Left ventricle myocardium inferior (tissue), 1 donor: ENCODE measurements at regions not wholly inside any gene's neighbourhood (a gene's known extent, or its start where the extent isn't known, plus 50 kb on each side); places are given as distances from the start of the nearest gene placed in this dataset.
"Not testable (repeated sequence)": the region's sequence is repeated elsewhere in the genome, so short reads cannot be mapped to it uniquely, and the experiment has no call there.

Experiments
- DNase-seq: peaks from one replicate; pipeline ENCODE4 v3.0.0-alpha.2; 2020
- H3K27ac ChIP-seq: fragments of 200-600 bp; replicated peaks from 2 replicates; pipeline ENCODE4 v1.8.0; 2021
- H3K27me3 ChIP-seq: fragments of 200-600 bp; 2 replicates; pipeline ENCODE4 v1.8.0; 2021; ENCODE audit warnings: low read depth
- H3K36me3 ChIP-seq: fragments of 200-600 bp; 2 replicates; pipeline ENCODE4 v1.8.0; 2021
- H3K4me1 ChIP-seq: fragments of 200-600 bp; 2 replicates; pipeline ENCODE4 v1.8.0; 2021
- H3K4me3 ChIP-seq: fragments of 200-600 bp; 2 replicates; pipeline ENCODE4 v1.8.0; 2021; ENCODE audit warnings: mild to moderate bottlenecking, moderate library complexity
- H3K9me3 ChIP-seq: fragments of 200-600 bp; replicated peaks from 2 replicates; pipeline ENCODE4 v1.8.0; 2021
- CTCF ChIP-seq: fragments of 200-600 bp; IDR thresholded peaks from 2 replicates; pipeline ENCODE4 v1.8.0; 2021; ENCODE audit warnings: antibody characterized with exemption, mild to moderate bottlenecking, borderline replicate concordance
- intact Hi-C: fragments of 100-400 bp; cut with micrococcal nuclease; formaldehyde crosslinking; loops from one replicate; pipeline ENCODE4 v1.11.0; 2022
- donor health status: DM: no; HTN: yes; CAD: no; lungs with severe emphysema.

- intact Hi-C loops = no loop called here
- no peak for DNase-seq
- Histone ChIP-seq H3K4me1 (no peaks in the 10 kb centered on the region), H3K4me3 (no peak overlapping the region), H3K9me3 (peaks cover 21% of the 10 kb centered on the region), H3K27ac (no peak overlapping the region), H3K36me3 (no peaks in the 10 kb centered on the region), H3K27me3 (peaks cover 9% of the 10 kb centered on the region)
- TF ChIP-seq CTCF = no peak
Measured at GRCh38 chr15:93758824-93759223, 472.5 kb upstream of the MCTP2 start.

GRCh38 chr15:93748710-93749109 lies 482.7 kb upstream of the MCTP2 start:
- no peaks in the 10 kb centered on the region for H3K36me3 ChIP-seq
- H3K27ac ChIP-seq = no peak overlapping the region
- peaks cover 9% of the 10 kb centered on the region for H3K27me3 ChIP-seq
- TF ChIP-seq CTCF = no peak
- no peaks in the 10 kb centered on the region for H3K4me1 ChIP-seq
- intact Hi-C loops = no loop called here
- H3K9me3 ChIP-seq = peaks cover 56% of the 10 kb centered on the region
- no peak for DNase-seq
- no peak overlapping the region for H3K4me3 ChIP-seq

- H3K27me3 ChIP-seq, H3K4me3 ChIP-seq, H3K27ac ChIP-seq, intact Hi-C loops, H3K36me3 ChIP-seq, H3K4me1 ChIP-seq, DNase-seq: not testable (repeated sequence)
- H3K9me3 ChIP-seq = peaks cover 54% of the 10 kb centered on the region
Measured at GRCh38 chr15:93734976-93735375, 496.4 kb upstream of the MCTP2 start.

- Histone ChIP-seq H3K4me1 (no peaks in the 10 kb centered on the region), H3K36me3 (no peaks in the 10 kb centered on the region), H3K27ac (no peak overlapping the region), H3K4me3 (no peak overlapping the region), H3K27me3 (no peaks in the 10 kb centered on the region), H3K9me3 (peaks cover 39% of the 10 kb centered on the region)
- no peak for DNase-seq
- intact Hi-C loops = no loop called here
- no peak for TF ChIP-seq CTCF
Measured at GRCh38 chr15:93730724-93731123, 500.6 kb upstream of the MCTP2 start.

GRCh38 chr15:93722165-93722564 lies 509.2 kb upstream of the MCTP2 start:
- no peak for DNase-seq
- TF ChIP-seq CTCF = no peak
- H3K4me1 ChIP-seq = no peaks in the 10 kb centered on the region
- no peaks in the 10 kb centered on the region for H3K9me3 ChIP-seq
- H3K27ac ChIP-seq = no peak overlapping the region
- no peaks in the 10 kb centered on the region for H3K27me3 ChIP-seq
- intact Hi-C loops = no loop called here
- H3K36me3 ChIP-seq = no peaks in the 10 kb centered on the region
- H3K4me3 ChIP-seq = no peak overlapping the region

DNA sequence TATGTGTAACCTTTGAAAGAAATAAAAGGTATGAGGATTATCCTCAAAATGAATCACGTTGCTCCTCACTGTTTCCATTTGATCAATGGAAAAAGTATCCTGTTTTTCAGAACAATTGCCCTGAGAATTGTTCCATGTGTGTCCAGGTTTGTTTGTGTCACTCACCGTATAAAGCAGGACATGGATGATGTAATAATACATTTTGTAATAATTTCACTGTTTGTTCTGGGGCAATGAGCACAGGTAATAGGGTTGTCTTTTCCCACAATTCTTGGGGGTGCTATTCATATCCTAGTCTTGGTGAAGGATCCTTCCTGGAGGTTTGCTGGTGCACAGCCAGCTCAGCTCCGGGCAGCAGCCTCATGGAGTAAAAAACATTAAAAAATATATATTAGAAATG lies 510.8 kb upstream of the MCTP2 start:
- intact Hi-C loops = no loop called here
- no peak for TF ChIP-seq CTCF
- H3K27ac ChIP-seq = no peak overlapping the region

More for the DNA sequence above, 510.8 kb upstream of the MCTP2 start:
- Histone ChIP-seq H3K4me1 (no peaks in the 10 kb centered on the region), H3K36me3 (no peaks in the 10 kb centered on the region), H3K4me3 (no peak overlapping the region), H3K9me3 (no peaks in the 10 kb centered on the region), H3K27me3 (no peaks in the 10 kb centered on the region)
- no peak for DNase-seq
